ENCODE measurements at regions not wholly inside any gene's neighbourhood (a gene's known extent, or its start where the extent isn't known, plus 50 kb on each side); places are given as distances from the start of the nearest gene placed in this dataset.

GRCh38 chr11:45036733-45037132, 86.0 kb upstream of the TP53I11 start:
- DNase-seq: no peak

- no peak for DNase-seq
These were observed 86.8 kb upstream of the TP53I11 start for GRCh38 chr11:45037434-45038005.

- no peak for DNase-seq
These were observed 88.2 kb upstream of the TP53I11 start for GRCh38 chr11:45038923-45039322.

- DNase-seq: no peak
These were observed 90.9 kb upstream of the TP53I11 start for GRCh38 chr11:45041596-45041995.

- DNase-seq: no peak
These were observed 91.9 kb upstream of the TP53I11 start for GRCh38 chr11:45042560-45042959.

- no peak for DNase-seq
These were observed 93.2 kb upstream of the TP53I11 start for GRCh38 chr11:45043755-45044475.

GRCh38 chr11:45045683-45046471, 95.2 kb upstream of the TP53I11 start:
- DNase-seq: no peak

- no peak for DNase-seq
These were observed 97.7 kb upstream of the TP53I11 start for GRCh38 chr11:45048313-45048841.

GRCh38 chr11:45048870-45049691, 97.4 kb upstream of the PRDM11 start:
- DNase-seq: no peak

GRCh38 chr11:45050111-45050510, 96.3 kb upstream of the PRDM11 start:
- DNase-seq: no peak

GRCh38 chr11:45051621-45052020, 94.8 kb upstream of the PRDM11 start:
- no peak for DNase-seq

GRCh38 chr11:45052361-45052760, 94.1 kb upstream of the PRDM11 start:
- DNase-seq: no peak

- DNase-seq: no peak
These were observed 92.5 kb upstream of the PRDM11 start for GRCh38 chr11:45053736-45054446.

GRCh38 chr11:45054956-45055355, 91.5 kb upstream of the PRDM11 start:
- DNase-seq: no peak

- no peak for DNase-seq
These were observed 89.9 kb upstream of the PRDM11 start for GRCh38 chr11:45056529-45056928.

GRCh38 chr11:45057938-45058646, 88.3 kb upstream of the PRDM11 start:
- no peak for DNase-seq

- DNase-seq: no peak
These were observed 87.8 kb upstream of the PRDM11 start for GRCh38 chr11:45058647-45058950.

GRCh38 chr11:45060707-45061106, 85.7 kb upstream of the PRDM11 start:
- no peak for DNase-seq

- DNase-seq: no peak
These were observed 84.8 kb upstream of the PRDM11 start for GRCh38 chr11:45061641-45062040.

GRCh38 chr11:45062115-45062514, 84.3 kb upstream of the PRDM11 start:
- no peak for DNase-seq

Data from right lung (tissue), 2 donors.